OCI-LY7 (cell line): ENCODE measurements at regions not wholly inside any gene's neighbourhood (a gene's known extent, or its start where the extent isn't known, plus 50 kb on each side); places are given as distances from the start of the nearest gene placed in this dataset.
"Not testable (repeated sequence)": the region's sequence is repeated elsewhere in the genome, so short reads cannot be mapped to it uniquely, and the experiment has no call there.

ENCODE experiments used
- CTCF ChIP-seq: fragments of 200-600 bp; sonication (generic); conservative IDR thresholded peaks from 2 replicates; pipeline ENCODE4 v1.5.1; 2014; ENCODE audit warnings: mild to moderate bottlenecking, antibody characterized with exemption, low read length, moderate library complexity, mixed read lengths
- EZH2phosphoT487 ChIP-seq: fragments of 200-600 bp; sonication (generic); IDR thresholded peaks from 2 replicates; pipeline ENCODE4 v1.6.1; 2018; ENCODE audit warnings: low read depth, borderline replicate concordance, mild to moderate bottlenecking, mixed run types, antibody characterized with exemption, low read length, moderate library complexity, mixed read lengths

- not testable (repeated sequence) for TF ChIP-seq CTCF, EZH2phosphoT487
Measured at GRCh38 chr5:25067-25466, 66.9 kb upstream of the PLEKHG4B start.
